DMS114 treated with DMSO at 0.1 percent for 48 hours (cell line): ENCODE measurements at regions not wholly inside any gene's neighbourhood (a gene's known extent, or its start where the extent isn't known, plus 50 kb on each side); places are given as distances from the start of the nearest gene placed in this dataset.

ENCODE experiments used
- DNase-seq: peaks from one replicate; lab custom pipeline; 2025; ENCODE audit not compliant: unreplicated experiment; lab: John Stamatoyannopoulos, UW

- DNase-seq, result no peak
These were observed 93.0 kb downstream of the PPP1R3A start for GRCh38 chr7:113825832-113826231.

- no peak for DNase-seq
These were observed 94.5 kb downstream of the PPP1R3A start for GRCh38 chr7:113824117-113824823.

- DNase-seq, result no peak
These were observed 99.3 kb downstream of the PPP1R3A start for GRCh38 chr7:113819474-113819873.

- DNase-seq, result no peak
These were observed 102.2 kb downstream of the PPP1R3A start for GRCh38 chr7:113816639-113817038.

- no peak for DNase-seq
These were observed 105.3 kb downstream of the PPP1R3A start for GRCh38 chr7:113813471-113813870.

GRCh38 chr7:113812591-113813255, 106.1 kb downstream of the PPP1R3A start:
- DNase-seq, result no peak

- no peak for DNase-seq
These were observed 108.6 kb downstream of the PPP1R3A start for GRCh38 chr7:113810080-113810744.

- no peak for DNase-seq
These were observed 109.2 kb downstream of the PPP1R3A start for GRCh38 chr7:113809581-113809980.

GRCh38 chr7:113806633-113807327, 112.0 kb downstream of the PPP1R3A start:
- no peak for DNase-seq

- no peak for DNase-seq
These were observed 112.8 kb downstream of the PPP1R3A start for GRCh38 chr7:113805976-113806375.

GRCh38 chr7:113804475-113805095, 114.2 kb downstream of the PPP1R3A start:
- DNase-seq, result no peak

GRCh38 chr7:113801751-113802150, 117.1 kb downstream of the PPP1R3A start:
- DNase-seq, result no peak

GRCh38 chr7:113800826-113801225, 118.0 kb downstream of the PPP1R3A start:
- no peak for DNase-seq

- no peak for DNase-seq
These were observed 118.9 kb downstream of the PPP1R3A start for GRCh38 chr7:113799896-113800295.

GRCh38 chr7:113797420-113798010, 121.3 kb downstream of the PPP1R3A start:
- DNase-seq, result no peak

GRCh38 chr7:113796557-113796956, 122.3 kb downstream of the PPP1R3A start:
- no peak for DNase-seq

- no peak for DNase-seq
These were observed 124.2 kb downstream of the PPP1R3A start for GRCh38 chr7:113794573-113794972.

- DNase-seq, result no peak
These were observed 125.6 kb downstream of the PPP1R3A start for GRCh38 chr7:113793171-113793570.

- DNase-seq, result no peak
These were observed 128.8 kb downstream of the PPP1R3A start for GRCh38 chr7:113790025-113790424.

- no peak for DNase-seq
These were observed 131.7 kb downstream of the PPP1R3A start for GRCh38 chr7:113787106-113787505.

GRCh38 chr7:113784956-113785355, 133.9 kb downstream of the PPP1R3A start:
- no peak for DNase-seq
